CD4-positive, alpha-beta T cell (primary cell): ENCODE measurements at regions not wholly inside any gene's neighbourhood (a gene's known extent, or its start where the extent isn't known, plus 50 kb on each side); places are given as distances from the start of the nearest gene placed in this dataset.

Experiments used
- ATAC-seq: fragments of 200-7000 bp; cut with Tn5 transposase; one replicate; pipeline ENCODE4 v1.10.0; 2022; ENCODE audit warnings: mild to moderate bottlenecking; ENCODE audit not compliant: poor library complexity
- CTCF ChIA-PET: fragments of 350-600 bp; sonication (Branson Sonifier 250); formaldehyde crosslinking; loops from one replicate; lab custom pipeline; 2021; ENCODE audit warnings: antibody characterized with exemption, inconsistent platforms; lab: Charles Lee
- POLR2A ChIA-PET: fragments of 350-600 bp; sonication (Branson Sonifier 250); formaldehyde crosslinking; loops from one replicate; lab custom pipeline; 2021; ENCODE audit warnings: antibody characterized with exemption, inconsistent platforms; lab: Charles Lee
- DNase-seq, 14 experiments: peaks; one replicate each; pipeline ENCODE4 v3.0.0-alpha.2; 2013 to 2020; ENCODE audit warnings: mixed read lengths in 2 of 14
- H3K27ac ChIP-seq, 2 donors: one replicate each; pipeline versions ENCODE4 v1.5.1 to v1.7.0; 2013; ENCODE audit warnings: low read length in 2 of 2, low read depth in 1 of 2, mild to moderate bottlenecking in 1 of 2
- H3K27me3 ChIP-seq, 2 experiments: 1 replicate in 1 of 2; 2 replicates in 1 of 2; pipeline versions ENCODE4 v1.6.1 to v1.7.0; 2013; ENCODE audit warnings: low read length in 2 of 2, control low read depth in 1 of 2, mild to moderate bottlenecking in 1 of 2, moderate library complexity in 1 of 2; ENCODE audit not compliant: insufficient read depth in 2 of 2, control insufficient read depth in 1 of 2
- H3K36me3 ChIP-seq: one replicate; pipeline ENCODE4 v1.6.1; 2013; ENCODE audit warnings: low read length, control low read depth; ENCODE audit not compliant: insufficient read depth
- H3K4me1 ChIP-seq: one replicate; pipeline ENCODE4 v1.6.1; 2013; ENCODE audit warnings: low read length, control low read depth; ENCODE audit not compliant: insufficient read depth
- H3K4me3 ChIP-seq: one replicate; pipeline ENCODE4 v1.5.1; 2013; ENCODE audit warnings: mild to moderate bottlenecking, low read length, moderate library complexity
- H3K9me3 ChIP-seq, 2 experiments: 1 replicate in 1 of 2; 2 replicates in 1 of 2; pipeline versions ENCODE4 v1.6.1 to v1.7.0; 2013; ENCODE audit warnings: low read length in 2 of 2, mild to moderate bottlenecking in 2 of 2, control low read depth in 1 of 2, moderate library complexity in 1 of 2; ENCODE audit not compliant: control insufficient read depth in 1 of 2, insufficient read depth in 1 of 2
- H3K27ac Mint-ChIP-seq: one replicate; pipeline ENCODE4 v1.8.0; 2020; ENCODE audit warnings: mixed read lengths
- H3K27me3 Mint-ChIP-seq: one replicate; pipeline ENCODE4 v1.8.0; 2021; ENCODE audit warnings: mixed read lengths
- H3K36me3 Mint-ChIP-seq: one replicate; pipeline ENCODE4 v1.8.0; 2021; ENCODE audit warnings: low read depth, mixed read lengths
- H3K4me1 Mint-ChIP-seq: one replicate; pipeline ENCODE4 v1.8.0; 2021; ENCODE audit warnings: low read depth, mixed read lengths
- H3K4me3 Mint-ChIP-seq: one replicate; pipeline ENCODE4 v1.8.0; 2020; ENCODE audit warnings: mild to moderate bottlenecking, mixed read lengths
- H3K9me3 Mint-ChIP-seq: one replicate; pipeline ENCODE4 v1.8.0; 2020; ENCODE audit warnings: mixed read lengths
- intact Hi-C, 2 experiments: fragments of 100-400 bp; cut with DNase I in 1 of 2; cut with micrococcal nuclease in 1 of 2; formaldehyde crosslinking; loops; one replicate each; pipeline versions ENCODE4 v1.15.1 to v1.9.0; 2023 to 2025; cut with DNase I, micrococcal nuclease
- TF ChIP-seq, protein P1 (sequence below): fragments of 200-600 bp; IDR thresholded peaks from one replicate; pipeline ENCODE4 v1.8.0; 2022; ENCODE audit warnings: antibody characterized with exemption, mild to moderate bottlenecking

DNA sequence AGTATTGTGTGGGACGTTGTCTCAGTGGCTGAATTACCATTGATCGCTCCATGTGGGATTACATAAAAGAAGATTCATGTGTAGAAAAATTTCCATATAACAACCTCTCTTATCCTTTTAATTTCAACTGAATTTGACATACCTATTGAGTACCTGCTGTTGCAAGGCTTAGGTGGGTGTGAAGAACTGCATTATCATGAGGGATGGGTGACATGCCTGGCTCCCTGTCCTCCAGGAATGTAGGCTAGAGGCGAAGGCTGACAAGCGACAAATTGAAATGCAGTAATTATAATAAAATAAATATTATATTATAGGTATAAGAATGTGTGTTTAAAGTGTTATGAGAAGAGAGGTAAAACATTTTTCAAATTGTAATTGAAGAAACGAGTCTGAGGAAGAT lies 52.7 kb upstream of the SPESP1 start:
- Histone ChIP-seq H3K36me3 (no peaks in the 10 kb centered on the region), H3K4me1 (peaks cover 6% of the 10 kb centered on the region), H3K9me3 (no peaks in the 10 kb centered on the region), H3K27me3 (peaks cover 12 to 20% of the 10 kb centered on the region in 2 experiments), H3K27ac (no peak overlapping the region), H3K4me3 (no peak overlapping the region)
- peaks cover 29% of the 10 kb centered on the region for H3K27me3 Mint-ChIP-seq
- TF ChIP-seq, protein P1, sequence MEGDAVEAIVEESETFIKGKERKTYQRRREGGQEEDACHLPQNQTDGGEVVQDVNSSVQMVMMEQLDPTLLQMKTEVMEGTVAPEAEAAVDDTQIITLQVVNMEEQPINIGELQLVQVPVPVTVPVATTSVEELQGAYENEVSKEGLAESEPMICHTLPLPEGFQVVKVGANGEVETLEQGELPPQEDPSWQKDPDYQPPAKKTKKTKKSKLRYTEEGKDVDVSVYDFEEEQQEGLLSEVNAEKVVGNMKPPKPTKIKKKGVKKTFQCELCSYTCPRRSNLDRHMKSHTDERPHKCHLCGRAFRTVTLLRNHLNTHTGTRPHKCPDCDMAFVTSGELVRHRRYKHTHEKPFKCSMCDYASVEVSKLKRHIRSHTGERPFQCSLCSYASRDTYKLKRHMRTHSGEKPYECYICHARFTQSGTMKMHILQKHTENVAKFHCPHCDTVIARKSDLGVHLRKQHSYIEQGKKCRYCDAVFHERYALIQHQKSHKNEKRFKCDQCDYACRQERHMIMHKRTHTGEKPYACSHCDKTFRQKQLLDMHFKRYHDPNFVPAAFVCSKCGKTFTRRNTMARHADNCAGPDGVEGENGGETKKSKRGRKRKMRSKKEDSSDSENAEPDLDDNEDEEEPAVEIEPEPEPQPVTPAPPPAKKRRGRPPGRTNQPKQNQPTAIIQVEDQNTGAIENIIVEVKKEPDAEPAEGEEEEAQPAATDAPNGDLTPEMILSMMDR, result no peak
- no peaks in the 10 kb centered on the region for H3K4me1 Mint-ChIP-seq
- H3K4me3 Mint-ChIP-seq, result no peak overlapping the region
- POLR2A ChIA-PET, result no interaction called here
- H3K9me3 Mint-ChIP-seq, result no peaks in the 10 kb centered on the region
- H3K27ac Mint-ChIP-seq, result no peak overlapping the region
- ATAC-seq (no peak), DNase-seq (no peak)
- intact Hi-C loops, result loop anchor here (2.0 to 5.0 kb wide), 4 partner anchors 55 to 570 kb away; partner anchors contain the start of gene ANP32A (in 1 of the 2)
- H3K36me3 Mint-ChIP-seq, result no peaks in the 10 kb centered on the region
- CTCF ChIA-PET, result interaction anchor here (3.1 kb wide), 1 partner anchor 95 kb away, joined by 54 read pairs; no protein-coding TSS in a partner anchor

- Histone ChIP-seq H3K4me3 (no peak overlapping the region), H3K4me1 (peaks cover 5% of the 10 kb centered on the region), H3K36me3 (no peaks in the 10 kb centered on the region), H3K27me3 (peaks cover 5 to 9% of the 10 kb centered on the region in 2 experiments), H3K27ac (no peak overlapping the region), H3K9me3 (no peaks in the 10 kb centered on the region)
- ATAC-seq (no peak), DNase-seq (no peak)
- Mint-ChIP-seq H3K27ac (no peak overlapping the region), H3K4me1 (no peaks in the 10 kb centered on the region), H3K27me3 (peaks cover 14% of the 10 kb centered on the region), H3K36me3 (no peaks in the 10 kb centered on the region), H3K9me3 (no peaks in the 10 kb centered on the region), H3K4me3 (no peak overlapping the region)
- intact Hi-C loops, result no loop called here
- ChIA-PET POLR2A (no interaction called here), CTCF (no interaction called here)
- TF ChIP-seq, protein P1, result no peak
Observed at GRCh38 chr15:68880382-68880781, 49.9 kb upstream of the SPESP1 start.
